Activated T-cell treated with anti-CD3 and anti-CD28 coated beads, Interleukin-2, amount 50 U/mL, for 24 hours (primary cell): ENCODE measurements at regions not wholly inside any gene's neighbourhood (a gene's known extent, or its start where the extent isn't known, plus 50 kb on each side); places are given as distances from the start of the nearest gene placed in this dataset.

ENCODE experiments used
- DNase-seq: peaks from one replicate; pipeline ENCODE4 v3.0.0-alpha.2; 2020
- H3K27ac Mint-ChIP-seq: 2 replicates; pipeline ENCODE4 v1.8.0; 2020; ENCODE audit warnings: mild to moderate bottlenecking, mixed read lengths
- H3K27me3 Mint-ChIP-seq: 2 replicates; pipeline ENCODE4 v1.8.0; 2020; ENCODE audit warnings: mixed read lengths
- H3K36me3 Mint-ChIP-seq: 2 replicates; pipeline ENCODE4 v1.8.0; 2020; ENCODE audit warnings: low read depth, mixed read lengths
- H3K4me1 Mint-ChIP-seq: 2 replicates; pipeline ENCODE4 v1.8.0; 2020; ENCODE audit warnings: low read depth, mixed read lengths
- H3K4me3 Mint-ChIP-seq: 2 replicates; pipeline ENCODE4 v1.8.0; 2020; ENCODE audit warnings: mild to moderate bottlenecking, moderate library complexity, mixed read lengths
- H3K9me3 Mint-ChIP-seq: 2 replicates; pipeline ENCODE4 v1.8.0; 2020; ENCODE audit warnings: mixed read lengths

- DNase-seq, result no peak
- Mint-ChIP-seq H3K4me1 (no peaks in the 10 kb centered on the region), H3K27ac (no peak overlapping the region), H3K27me3 (no peaks in the 10 kb centered on the region), H3K36me3 (no peaks in the 10 kb centered on the region), H3K9me3 (peaks cover 10% of the 10 kb centered on the region), H3K4me3 (no peak overlapping the region)
Measured at GRCh38 chr9:24488896-24489295, 56.8 kb downstream of the IZUMO3 start.

- no peak for DNase-seq
- Mint-ChIP-seq H3K27ac (no peak overlapping the region), H3K36me3 (no peaks in the 10 kb centered on the region), H3K27me3 (no peaks in the 10 kb centered on the region), H3K9me3 (peaks cover 7% of the 10 kb centered on the region), H3K4me1 (no peaks in the 10 kb centered on the region), H3K4me3 (no peak overlapping the region)
Measured at GRCh38 chr9:24487946-24488345, 57.8 kb downstream of the IZUMO3 start.

- DNase-seq, result no peak
- no peaks in the 10 kb centered on the region for H3K4me1 Mint-ChIP-seq
- no peaks in the 10 kb centered on the region for H3K36me3 Mint-ChIP-seq
- peaks cover 7% of the 10 kb centered on the region for H3K9me3 Mint-ChIP-seq
- H3K4me3 Mint-ChIP-seq, result no peak overlapping the region
- no peak overlapping the region for H3K27ac Mint-ChIP-seq
- no peaks in the 10 kb centered on the region for H3K27me3 Mint-ChIP-seq
Measured at GRCh38 chr9:24487250-24487861, 58.3 kb downstream of the IZUMO3 start.

GRCh38 chr9:24479361-24480059, 66.2 kb downstream of the IZUMO3 start:
- no peak overlapping the region for H3K4me3 Mint-ChIP-seq
- H3K27me3 Mint-ChIP-seq, result no peaks in the 10 kb centered on the region
- H3K36me3 Mint-ChIP-seq, result no peaks in the 10 kb centered on the region
- no peak for DNase-seq
- no peaks in the 10 kb centered on the region for H3K4me1 Mint-ChIP-seq
- H3K27ac Mint-ChIP-seq, result no peak overlapping the region
- H3K9me3 Mint-ChIP-seq, result peaks cover 21% of the 10 kb centered on the region

- H3K4me1 Mint-ChIP-seq, result no peaks in the 10 kb centered on the region
- DNase-seq, result no peak
Measured at GRCh38 chr9:24464319-24464951, 81.3 kb downstream of the IZUMO3 start.

GRCh38 chr9:24462951-24463350, 82.7 kb downstream of the IZUMO3 start:
- no peak overlapping the region for H3K4me3 Mint-ChIP-seq
- no peak for DNase-seq
- peaks cover 22% of the 10 kb centered on the region for H3K9me3 Mint-ChIP-seq
- H3K4me1 Mint-ChIP-seq, result no peaks in the 10 kb centered on the region
- H3K36me3 Mint-ChIP-seq, result no peaks in the 10 kb centered on the region
- H3K27me3 Mint-ChIP-seq, result no peaks in the 10 kb centered on the region
- H3K27ac Mint-ChIP-seq, result no peak overlapping the region

More at GRCh38 chr9:24464319-24464951, 81.3 kb downstream of the IZUMO3 start:
- Mint-ChIP-seq H3K4me3 (no peak overlapping the region), H3K36me3 (no peaks in the 10 kb centered on the region), H3K9me3 (peaks cover 21% of the 10 kb centered on the region), H3K27me3 (no peaks in the 10 kb centered on the region), H3K27ac (no peak overlapping the region)

- DNase-seq, result no peak
- H3K4me3 Mint-ChIP-seq, result no peak overlapping the region
- H3K9me3 Mint-ChIP-seq, result peaks cover 16% of the 10 kb centered on the region
- no peaks in the 10 kb centered on the region for H3K4me1 Mint-ChIP-seq
- H3K27ac Mint-ChIP-seq, result no peak overlapping the region
- no peaks in the 10 kb centered on the region for H3K27me3 Mint-ChIP-seq
- no peaks in the 10 kb centered on the region for H3K36me3 Mint-ChIP-seq
Measured at GRCh38 chr9:24460781-24461180, 84.9 kb downstream of the IZUMO3 start.

- Mint-ChIP-seq H3K9me3 (peaks cover 15% of the 10 kb centered on the region), H3K27ac (no peak overlapping the region), H3K36me3 (no peaks in the 10 kb centered on the region), H3K4me1 (no peaks in the 10 kb centered on the region), H3K4me3 (no peak overlapping the region), H3K27me3 (no peaks in the 10 kb centered on the region)
- DNase-seq, result no peak
Measured at GRCh38 chr9:24459953-24460352, 85.7 kb downstream of the IZUMO3 start.

GRCh38 chr9:24451346-24451745, 94.4 kb downstream of the IZUMO3 start:
- Mint-ChIP-seq H3K27ac (no peak overlapping the region), H3K4me3 (no peak overlapping the region), H3K4me1 (no peaks in the 10 kb centered on the region), H3K27me3 (no peaks in the 10 kb centered on the region), H3K9me3 (peaks cover 5% of the 10 kb centered on the region), H3K36me3 (no peaks in the 10 kb centered on the region)
- no peak for DNase-seq

- Mint-ChIP-seq H3K27ac (no peak overlapping the region), H3K9me3 (peaks cover 5% of the 10 kb centered on the region), H3K27me3 (no peaks in the 10 kb centered on the region), H3K4me1 (no peaks in the 10 kb centered on the region), H3K4me3 (no peak overlapping the region), H3K36me3 (no peaks in the 10 kb centered on the region)
- no peak for DNase-seq
Measured at GRCh38 chr9:24449976-24450375, 95.7 kb downstream of the IZUMO3 start.

- Mint-ChIP-seq H3K4me3 (no peak overlapping the region), H3K9me3 (peaks cover 30% of the 10 kb centered on the region), H3K4me1 (no peaks in the 10 kb centered on the region), H3K36me3 (no peaks in the 10 kb centered on the region), H3K27me3 (no peaks in the 10 kb centered on the region), H3K27ac (no peak overlapping the region)
- no peak for DNase-seq
Measured at GRCh38 chr9:24439456-24439855, 106.2 kb downstream of the IZUMO3 start.

- Mint-ChIP-seq H3K27me3 (no peaks in the 10 kb centered on the region), H3K27ac (no peak overlapping the region), H3K4me3 (no peak overlapping the region), H3K4me1 (no peaks in the 10 kb centered on the region), H3K9me3 (peaks cover 28% of the 10 kb centered on the region), H3K36me3 (no peaks in the 10 kb centered on the region)
- no peak for DNase-seq
Measured at GRCh38 chr9:24438876-24439275, 106.8 kb downstream of the IZUMO3 start.

- H3K9me3 Mint-ChIP-seq, result peaks cover 21% of the 10 kb centered on the region
- DNase-seq, result no peak
- no peak overlapping the region for H3K27ac Mint-ChIP-seq
- H3K4me1 Mint-ChIP-seq, result no peaks in the 10 kb centered on the region
- no peak overlapping the region for H3K4me3 Mint-ChIP-seq
- no peaks in the 10 kb centered on the region for H3K27me3 Mint-ChIP-seq
- no peaks in the 10 kb centered on the region for H3K36me3 Mint-ChIP-seq
Measured at GRCh38 chr9:24436761-24437160, 108.9 kb downstream of the IZUMO3 start.

- no peaks in the 10 kb centered on the region for H3K4me1 Mint-ChIP-seq
- no peak for DNase-seq
- no peaks in the 10 kb centered on the region for H3K36me3 Mint-ChIP-seq
- no peaks in the 10 kb centered on the region for H3K27me3 Mint-ChIP-seq
- peaks cover 16% of the 10 kb centered on the region for H3K9me3 Mint-ChIP-seq
- H3K4me3 Mint-ChIP-seq, result no peak overlapping the region
- no peak overlapping the region for H3K27ac Mint-ChIP-seq
Measured at GRCh38 chr9:24434183-24434582, 111.5 kb downstream of the IZUMO3 start.

GRCh38 chr9:24416136-24416535, 129.6 kb downstream of the IZUMO3 start:
- H3K27me3 Mint-ChIP-seq, result no peaks in the 10 kb centered on the region
- peaks cover 12% of the 10 kb centered on the region for H3K9me3 Mint-ChIP-seq
- H3K4me3 Mint-ChIP-seq, result no peak overlapping the region
- DNase-seq, result no peak
- no peak overlapping the region for H3K27ac Mint-ChIP-seq
- no peaks in the 10 kb centered on the region for H3K4me1 Mint-ChIP-seq
- no peaks in the 10 kb centered on the region for H3K36me3 Mint-ChIP-seq
